ENCODE measurements at regions not wholly inside any gene's neighbourhood (a gene's known extent, or its start where the extent isn't known, plus 50 kb on each side); places are given as distances from the start of the nearest gene placed in this dataset.
"Not testable (repeated sequence)": the region's sequence is repeated elsewhere in the genome, so short reads cannot be mapped to it uniquely, and the experiment has no call there.

DNA sequence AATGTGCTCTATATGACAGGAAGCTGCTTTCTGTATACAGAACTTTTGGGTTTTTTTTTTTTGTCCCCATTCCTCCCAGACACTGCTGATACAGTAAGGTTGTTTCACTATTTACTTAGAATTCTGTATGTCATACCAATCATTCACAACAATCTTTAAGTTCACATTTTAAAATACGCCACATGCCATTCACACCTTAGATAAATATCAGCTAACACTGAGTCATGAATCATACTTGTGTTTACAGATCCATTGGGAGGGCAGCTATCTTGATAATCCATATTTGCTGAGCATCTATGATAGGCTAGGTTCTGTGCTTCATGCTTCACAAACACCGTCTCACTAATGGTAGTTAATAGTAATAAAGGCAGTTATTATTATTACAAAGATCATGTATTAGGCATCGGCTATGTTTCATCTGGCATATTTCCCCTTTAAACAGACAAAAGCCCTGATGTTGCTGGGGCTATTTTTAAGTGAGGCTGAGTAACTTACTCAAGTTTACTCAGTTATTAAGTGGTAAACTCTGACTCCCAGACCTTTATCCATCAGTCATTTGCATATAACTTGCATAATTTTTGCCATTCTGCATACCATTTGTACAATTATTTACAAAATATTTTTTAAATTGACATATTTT, 152.2 kb upstream of the HMHB1 start:
- no peak for DNase-seq

DNA sequence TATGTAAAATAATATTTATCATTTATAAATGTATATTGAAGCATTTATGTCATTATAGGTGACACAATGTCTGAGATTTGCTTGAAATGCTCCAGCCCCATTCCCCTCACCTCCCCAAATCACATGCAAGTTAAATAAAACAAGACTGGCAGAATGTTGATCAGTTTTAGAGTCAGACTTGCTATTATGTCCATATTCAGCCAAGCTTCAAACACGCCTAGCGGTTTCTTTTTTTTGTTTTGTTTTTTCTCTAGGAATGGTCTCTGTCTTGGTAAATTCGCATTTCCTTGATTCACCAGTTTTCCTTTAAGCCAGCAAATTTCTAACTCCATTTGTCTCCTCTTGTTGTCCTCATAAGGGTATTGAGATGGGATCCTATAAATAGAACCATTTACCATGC, 153.0 kb upstream of the HMHB1 start:
- DNase-seq = no peak

DNA sequence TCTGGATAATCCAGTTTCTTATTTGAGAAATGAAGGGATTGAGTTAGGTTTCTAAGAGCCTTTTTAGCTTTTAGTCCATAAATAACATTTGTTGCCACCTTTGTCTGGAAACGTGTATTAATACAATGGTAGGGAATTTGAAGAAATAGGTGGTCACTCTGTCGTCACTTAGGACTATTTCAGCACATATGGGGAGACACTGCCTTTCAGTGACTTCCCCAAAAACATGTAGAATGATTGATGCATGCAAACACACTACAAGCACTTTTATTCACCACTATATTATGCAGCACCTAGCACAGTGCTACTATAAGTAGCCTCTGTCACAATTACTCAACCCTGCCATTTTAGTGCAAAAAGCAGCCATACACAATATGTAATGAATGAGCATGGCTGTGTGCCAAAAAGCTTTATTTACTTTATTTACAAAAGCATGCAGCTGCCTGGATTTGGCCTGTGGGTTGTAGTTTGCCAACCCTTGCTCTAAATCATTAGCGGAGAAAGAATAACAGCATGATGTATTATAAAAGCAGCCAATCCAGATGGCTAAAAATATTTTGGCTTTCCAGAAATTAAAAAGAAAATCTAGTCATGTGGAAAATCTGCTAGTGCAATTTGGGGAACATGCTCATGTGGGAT, 154.2 kb upstream of the HMHB1 start:
- peak; percentile 52 for DNase-seq

DNA sequence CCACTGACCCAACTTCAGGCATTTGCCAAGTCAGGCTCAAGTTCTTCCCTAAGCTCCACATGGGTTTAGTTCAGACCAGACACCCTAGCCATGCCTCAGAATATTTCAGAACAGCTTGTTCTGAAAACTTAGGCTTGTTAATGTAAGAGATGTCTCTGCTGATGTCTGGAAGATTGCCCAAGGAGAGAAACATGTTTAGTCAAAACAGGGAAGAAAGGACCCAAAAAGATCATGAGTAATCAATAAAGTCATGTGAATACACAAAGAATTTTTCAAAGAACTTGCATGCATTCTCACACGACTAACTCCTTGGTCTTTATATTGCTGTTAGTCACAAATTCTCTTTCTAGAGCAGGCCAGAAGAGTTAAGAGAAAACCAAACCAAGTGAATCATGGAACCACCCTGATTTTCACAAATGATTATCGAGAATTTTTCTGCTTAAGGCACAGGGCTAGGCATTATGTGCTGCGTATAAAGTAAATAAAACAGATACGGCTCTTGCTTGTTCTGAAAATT, 158.1 kb upstream of the HMHB1 start:
- DNase-seq = no peak

DNA sequence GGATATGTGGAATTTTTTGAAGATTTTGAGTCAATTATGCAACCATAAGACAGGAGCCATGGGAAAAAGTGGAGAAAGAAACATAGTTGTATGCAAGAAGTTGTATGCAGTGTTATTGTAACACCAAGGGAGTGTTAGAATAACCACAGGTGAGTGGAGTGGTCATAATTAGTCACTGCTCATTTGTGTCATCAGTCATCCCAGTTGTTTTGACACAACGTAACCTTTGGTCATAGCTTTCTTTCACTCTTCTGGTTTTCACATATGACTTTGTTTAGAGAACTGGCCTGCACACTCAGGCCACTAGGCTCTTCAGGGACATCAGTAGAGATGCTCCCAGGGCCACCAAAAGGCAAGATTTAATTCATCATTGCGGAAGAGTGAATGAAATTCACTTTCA, 158.7 kb upstream of the HMHB1 start:
- no peak for DNase-seq

DNA sequence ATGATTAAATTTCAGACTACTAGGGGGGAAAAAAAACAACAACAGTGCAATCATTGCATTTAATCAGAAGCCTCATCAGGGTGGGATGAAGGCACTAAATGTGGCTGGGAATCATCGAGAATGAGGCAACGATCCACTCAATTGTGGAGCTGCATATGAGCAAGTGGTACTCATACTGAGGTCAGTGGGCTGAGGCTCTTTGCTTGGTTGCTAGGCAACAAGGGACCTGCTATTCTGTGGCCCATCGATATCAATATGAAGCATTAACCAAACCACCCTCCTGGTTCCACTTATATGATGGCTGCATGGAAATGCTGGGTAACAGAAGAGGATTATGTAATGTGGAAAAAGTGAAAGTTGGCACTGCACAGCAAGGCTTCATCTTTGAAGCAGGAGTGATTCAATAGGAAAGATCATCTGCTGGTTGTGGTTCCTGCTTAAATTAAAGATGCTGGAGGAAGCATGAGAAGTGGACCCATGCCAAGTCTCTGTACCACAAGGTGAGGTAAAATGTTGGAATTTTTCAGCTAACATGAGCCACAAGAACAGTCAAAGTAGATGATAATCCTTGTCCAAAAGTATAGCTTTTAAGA, 159.8 kb upstream of the HMHB1 start:
- DNase-seq = no peak

DNA sequence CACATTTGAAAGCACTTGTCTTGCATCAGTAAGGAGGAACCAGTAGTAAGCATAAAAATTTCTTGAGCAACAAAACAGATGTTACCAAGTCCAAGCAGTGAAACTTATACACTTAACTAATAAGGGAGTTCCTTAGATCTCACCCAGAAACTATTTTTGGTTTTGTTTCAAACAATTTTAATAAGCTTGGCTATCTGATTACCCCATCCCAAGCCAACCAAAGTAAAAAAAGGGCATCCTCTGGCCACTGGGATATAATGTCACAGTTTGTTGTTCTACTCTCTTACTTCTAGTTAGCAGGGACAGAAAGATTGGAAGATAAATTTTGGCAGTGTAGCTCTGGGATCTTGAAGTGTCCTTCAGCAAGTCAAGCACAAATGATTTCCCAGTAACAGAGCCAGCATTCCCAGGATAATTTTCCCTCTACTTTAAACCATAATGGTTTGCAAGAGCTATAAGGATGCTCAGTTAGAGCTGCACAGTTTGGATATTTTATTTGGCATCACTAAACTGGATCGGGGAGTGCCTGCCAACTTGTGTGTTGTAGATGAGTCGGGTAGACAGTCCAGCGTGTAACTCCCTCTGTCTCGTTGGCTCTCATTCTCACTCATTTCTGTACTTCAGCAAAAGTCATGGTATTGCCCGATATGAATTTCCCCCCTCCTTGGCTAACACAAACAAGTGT, 161.9 kb upstream of the HMHB1 start:
- no peak for DNase-seq

DNA sequence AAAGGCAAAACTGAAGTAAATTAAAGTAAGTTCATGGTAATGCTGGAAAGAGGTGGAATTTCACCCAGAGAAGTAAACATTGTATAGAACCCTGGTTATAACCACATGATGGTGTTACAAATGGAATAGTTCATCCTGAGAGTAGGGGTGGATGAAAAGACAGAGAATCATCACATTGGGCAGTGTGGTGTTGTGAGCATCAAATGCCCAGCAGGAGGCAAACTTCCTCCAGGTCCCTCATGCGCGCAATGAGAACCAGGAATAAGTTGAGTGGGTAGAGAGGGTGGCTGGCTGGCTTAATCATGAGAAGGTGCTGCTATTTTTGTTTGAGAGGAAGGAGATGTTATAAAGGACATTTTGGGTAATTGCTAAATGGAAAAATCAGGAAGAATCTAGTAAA, 163.3 kb upstream of the HMHB1 start:
- DNase-seq = no peak

DNA sequence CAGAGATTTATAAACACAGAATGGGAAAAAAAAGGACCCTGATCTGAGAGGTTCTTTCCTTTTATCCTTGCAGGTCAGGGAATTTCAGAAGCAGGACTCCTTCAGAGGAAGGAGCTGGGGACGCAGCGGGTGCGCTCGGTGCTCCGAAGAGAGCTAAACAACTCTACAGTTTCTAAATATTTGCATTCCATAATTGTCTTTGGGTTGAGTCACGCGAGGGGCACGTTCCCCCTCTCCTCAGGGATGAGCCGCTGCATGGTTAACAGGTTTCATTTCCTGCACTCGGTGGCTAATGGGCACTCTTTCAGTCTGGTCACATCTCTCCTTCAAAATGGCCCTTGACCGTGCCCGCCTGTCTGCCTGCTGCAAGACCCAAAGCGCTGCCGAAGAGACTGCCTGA, 165.0 kb upstream of the HMHB1 start:
- DNase-seq = no peak

DNA sequence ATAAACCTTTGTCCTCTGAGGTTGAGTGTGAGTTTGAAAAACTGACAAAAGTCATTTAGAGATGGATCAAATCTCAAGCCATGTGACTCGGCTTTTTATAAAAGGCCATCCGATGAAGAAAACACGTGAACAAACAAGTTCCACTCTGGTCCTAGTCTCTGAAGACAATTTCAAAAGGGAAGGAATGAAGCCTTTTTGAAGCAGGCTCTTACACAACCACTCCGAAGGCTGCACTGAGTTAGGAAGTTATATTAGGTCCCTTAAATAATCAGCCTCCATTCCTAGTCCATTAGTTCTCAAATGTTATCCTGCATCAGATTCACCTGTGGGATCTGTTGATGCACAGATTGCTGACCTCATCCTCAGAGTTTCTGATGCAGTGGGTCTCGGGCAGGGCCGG, 166.6 kb upstream of the HMHB1 start:
- DNase-seq = no peak

DNA sequence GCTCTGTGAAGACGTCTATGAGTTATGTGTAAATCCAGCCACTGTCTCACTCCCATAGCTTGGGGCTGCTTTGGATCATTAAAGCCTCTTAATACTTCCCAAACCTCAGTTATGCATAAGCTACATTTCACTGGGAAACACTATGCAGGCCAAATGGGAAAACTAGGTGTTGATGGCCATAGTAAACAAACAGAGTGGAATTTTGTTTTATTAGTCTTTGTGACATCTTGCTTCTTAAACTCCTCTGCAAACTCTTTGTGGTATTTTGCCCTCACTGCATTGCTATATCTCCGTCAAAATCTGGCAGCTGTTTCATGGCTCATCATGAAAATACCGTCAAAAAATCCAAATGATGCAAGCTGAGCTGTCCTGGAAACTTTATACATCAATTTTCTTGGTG, 167.2 kb upstream of the HMHB1 start:
- no peak for DNase-seq

DNA sequence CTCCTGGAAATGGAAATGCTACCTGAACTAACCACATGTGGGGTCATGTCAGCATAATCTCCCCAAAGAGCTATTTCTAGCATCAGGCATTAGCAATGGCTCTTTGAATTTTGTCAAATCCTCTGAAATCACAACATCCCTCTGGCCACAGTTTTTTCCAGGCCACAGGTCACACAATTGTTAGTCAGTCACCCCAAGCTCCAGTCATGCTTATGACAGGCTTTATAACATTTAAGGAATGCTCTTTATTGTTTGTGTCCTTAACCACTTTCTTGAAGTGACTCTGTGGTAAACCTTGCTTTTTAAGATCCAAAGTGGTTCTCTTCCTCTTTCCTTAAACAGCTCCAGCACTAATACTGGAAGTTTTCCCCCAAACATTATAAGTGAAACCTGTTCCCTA, 169.2 kb upstream of the HMHB1 start:
- peak; percentile 52 for DNase-seq

DNA sequence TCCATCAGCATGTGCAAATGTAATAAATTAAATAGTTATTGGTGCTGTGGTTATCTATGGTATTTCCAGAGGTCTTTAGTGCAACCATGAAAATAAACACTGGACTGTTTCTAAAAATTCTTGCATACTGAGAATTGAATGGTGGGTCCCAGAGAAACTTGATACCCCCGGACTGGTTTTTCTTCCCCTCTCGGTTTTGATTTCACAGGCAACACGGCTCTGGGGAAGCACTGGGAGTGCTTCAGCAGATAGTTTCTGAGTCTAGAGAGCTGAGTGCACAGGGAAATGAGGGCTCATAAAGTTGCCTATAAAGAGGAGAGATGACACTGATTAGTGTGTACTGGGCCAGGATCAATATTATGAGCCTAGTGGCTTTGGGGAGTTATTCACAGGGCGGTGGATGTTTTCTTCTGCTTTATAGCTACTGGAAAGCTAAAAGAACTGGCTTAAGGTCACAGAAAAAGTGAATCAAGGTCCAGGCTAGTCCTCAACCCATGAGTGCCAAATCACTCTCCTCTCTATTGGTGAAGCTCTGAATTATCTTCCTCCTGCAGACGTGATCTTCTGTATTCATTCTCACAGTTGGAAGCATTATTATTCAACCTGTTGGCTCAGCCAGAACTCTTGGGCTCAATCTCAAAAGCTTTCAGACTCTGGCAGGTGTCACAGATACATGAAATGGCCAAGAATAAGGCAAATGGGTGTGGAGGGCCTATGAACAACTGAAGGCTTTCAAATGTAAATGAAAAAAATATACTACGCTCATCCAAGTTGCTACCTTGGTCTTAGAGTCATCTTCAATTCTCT, 170.2 kb upstream of the HMHB1 start:
- DNase-seq = peak; percentile 38

DNA sequence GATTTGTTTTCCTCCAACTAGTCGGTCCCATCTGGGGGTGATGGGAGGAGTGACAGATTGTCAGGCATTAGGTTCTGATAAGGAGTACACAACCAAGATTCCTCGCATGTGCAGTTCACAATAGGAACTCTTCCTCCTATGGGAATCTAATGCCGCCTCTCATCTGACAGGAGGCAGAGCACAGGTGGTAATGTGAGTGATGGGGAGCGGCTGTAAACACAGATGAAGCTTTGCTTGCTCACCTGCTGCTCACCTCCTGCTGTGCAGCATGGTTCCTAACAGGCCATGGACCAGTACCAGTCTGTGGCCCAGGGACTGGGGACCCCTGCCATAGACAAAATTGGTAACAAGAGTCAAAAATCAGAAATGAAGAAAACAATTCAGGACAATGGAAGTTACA, 173.3 kb upstream of the HMHB1 start:
- no peak for DNase-seq

DNA sequence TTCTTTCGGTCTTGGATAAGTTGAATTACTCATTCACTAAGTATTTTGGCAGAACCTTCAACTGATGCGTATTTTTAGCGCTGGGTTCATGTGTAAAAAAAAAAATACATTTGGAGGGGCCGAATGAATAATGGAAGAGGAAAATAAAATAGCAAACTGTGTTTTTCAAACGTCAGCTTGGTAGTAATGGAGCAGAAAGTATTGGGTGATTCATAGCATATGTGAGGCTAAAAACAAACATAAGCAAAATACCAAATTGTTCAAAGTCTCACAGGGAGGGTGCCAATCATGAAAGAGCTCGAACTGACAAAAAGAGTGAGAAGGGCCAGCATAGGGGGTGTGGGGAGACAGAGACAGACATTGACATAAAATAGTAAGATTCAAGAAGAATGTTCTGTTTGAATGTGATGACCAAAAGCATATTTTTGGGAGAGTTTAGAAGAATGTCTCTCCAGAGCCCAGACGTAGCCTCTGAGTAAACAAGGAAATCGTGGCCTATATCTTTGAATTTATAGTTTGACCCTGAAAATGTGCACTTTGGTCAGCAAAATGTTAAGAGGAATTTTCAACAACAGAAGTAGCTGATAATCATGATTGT, 174.9 kb upstream of the HMHB1 start:
- DNase-seq = peak; percentile 84

DNA sequence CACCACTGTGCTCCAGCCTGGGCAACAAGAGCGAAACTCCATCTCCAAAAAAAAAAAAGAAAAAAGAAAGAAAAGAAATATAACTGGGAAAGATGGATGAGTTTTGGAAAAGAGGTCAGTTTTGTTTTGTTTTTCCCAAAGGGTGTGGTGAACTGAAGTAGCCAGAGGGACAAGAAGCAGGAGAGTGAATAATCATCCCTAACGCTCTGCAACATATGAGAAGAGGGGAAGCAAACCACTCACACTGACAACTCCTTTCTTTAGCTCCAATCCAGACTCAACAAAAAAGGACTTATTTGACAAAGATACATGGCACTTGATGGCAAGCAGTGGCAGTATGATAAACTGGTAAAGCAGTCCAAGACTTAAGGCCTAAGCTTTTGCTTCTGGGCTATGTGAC, 176.1 kb upstream of the HMHB1 start:
- no peak for DNase-seq

DNA sequence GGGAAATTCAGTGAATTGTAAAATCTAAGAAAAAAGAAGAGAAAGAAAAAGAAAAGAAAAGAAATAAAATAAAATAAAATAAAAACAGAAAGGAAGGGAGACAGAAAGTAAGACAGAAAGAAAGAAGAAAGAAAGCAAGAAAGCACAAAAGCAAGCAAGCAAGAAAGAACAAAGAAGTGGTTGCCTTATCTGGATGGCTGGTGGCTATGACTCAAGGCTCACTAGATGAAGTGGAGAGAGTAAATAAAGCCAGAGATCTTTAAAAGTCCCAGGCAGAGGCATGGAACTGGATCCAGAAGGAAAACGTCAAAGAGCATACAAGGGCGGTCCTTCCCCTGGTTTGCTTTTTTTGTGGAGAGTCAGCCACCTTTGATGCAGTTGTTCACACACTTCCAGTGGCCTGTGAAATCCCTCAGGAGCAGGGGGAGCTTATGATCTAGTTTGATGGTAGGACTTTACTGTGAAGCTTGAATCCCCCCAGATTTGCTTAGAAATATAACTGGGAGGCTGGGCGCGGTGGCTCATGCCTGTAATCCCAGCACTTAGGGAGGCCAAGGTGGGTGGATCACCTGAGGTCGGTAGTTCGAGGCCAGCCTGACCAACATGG, 176.7 kb upstream of the HMHB1 start:
- DNase-seq = peak; percentile 56

DNA sequence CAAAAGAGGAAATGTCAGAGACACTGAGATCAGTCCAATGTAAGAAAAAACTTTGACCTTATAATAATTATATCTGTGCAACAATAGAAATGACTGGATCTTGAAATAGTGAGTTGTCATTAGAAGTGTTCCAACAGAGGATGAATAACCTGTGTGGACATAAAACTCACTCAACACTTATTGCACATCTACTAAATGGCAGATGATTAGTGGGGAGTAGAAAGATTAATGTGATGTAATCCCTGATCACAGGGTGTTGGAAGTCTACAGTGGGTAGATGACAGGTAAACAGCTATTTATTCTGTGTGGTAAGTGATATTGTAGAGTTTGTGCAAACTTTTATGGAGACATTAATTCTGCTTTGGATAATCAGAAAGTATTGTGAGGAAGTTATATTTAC, 177.3 kb upstream of the HMHB1 start:
- DNase-seq = no peak

DNA sequence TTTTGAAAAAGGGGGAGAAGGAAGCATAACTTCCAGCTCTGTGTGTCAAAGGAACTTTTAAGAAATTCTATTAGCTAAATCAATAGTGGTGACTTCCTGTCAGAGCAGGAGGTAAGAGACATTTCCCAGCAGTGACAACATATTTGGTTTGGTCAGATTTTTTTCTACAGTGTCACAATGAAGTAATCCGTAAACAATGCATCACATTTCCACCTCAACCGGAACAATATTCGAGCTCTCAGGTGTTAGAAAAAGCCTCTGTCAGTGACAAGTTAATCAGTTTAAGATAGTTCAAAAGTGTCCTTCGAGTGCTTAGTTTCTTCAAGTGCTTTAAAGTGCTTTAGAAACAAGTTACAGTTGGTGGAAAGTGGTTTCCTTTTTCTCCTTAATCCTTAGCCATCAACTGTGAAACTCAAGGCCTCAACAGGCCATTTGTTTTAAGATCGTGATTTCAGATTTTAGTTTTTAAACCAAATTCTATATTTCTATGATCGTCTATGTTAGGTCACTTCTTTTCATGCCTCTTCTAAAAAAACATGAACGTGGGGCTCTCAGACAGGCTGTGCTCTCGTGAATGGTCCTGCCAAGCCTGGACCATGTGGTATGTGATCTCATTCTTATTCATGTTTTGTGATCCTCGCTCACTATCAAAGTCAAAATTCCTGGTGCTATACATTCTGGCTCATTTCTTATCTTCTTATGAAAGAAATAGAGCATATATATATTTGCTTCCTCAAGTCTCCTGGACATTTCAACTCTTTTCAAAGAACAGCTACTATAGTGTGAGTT, 181.9 kb upstream of the HMHB1 start:
- DNase-seq = peak; percentile 63

DNA sequence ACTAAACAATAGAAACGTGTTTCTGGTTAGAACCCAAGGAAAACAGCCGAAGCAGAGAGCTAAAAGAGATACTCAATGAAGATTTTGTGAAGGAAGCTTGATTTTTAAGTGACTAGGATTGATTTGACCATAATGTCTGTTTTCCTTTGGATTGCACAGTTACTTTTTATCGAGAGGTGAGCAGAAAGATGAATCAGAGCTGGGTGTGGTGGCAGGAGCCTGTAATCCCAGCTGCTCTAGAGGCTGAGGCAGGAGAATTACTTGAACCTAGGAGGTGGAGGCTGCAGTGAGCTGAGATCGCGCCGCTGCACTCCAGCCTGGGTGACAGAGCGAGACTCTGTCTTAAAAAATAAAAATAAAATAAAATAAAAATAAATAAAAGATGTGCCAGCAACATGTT, 186.9 kb upstream of the HMHB1 start:
- not testable (repeated sequence) for DNase-seq

DNA sequence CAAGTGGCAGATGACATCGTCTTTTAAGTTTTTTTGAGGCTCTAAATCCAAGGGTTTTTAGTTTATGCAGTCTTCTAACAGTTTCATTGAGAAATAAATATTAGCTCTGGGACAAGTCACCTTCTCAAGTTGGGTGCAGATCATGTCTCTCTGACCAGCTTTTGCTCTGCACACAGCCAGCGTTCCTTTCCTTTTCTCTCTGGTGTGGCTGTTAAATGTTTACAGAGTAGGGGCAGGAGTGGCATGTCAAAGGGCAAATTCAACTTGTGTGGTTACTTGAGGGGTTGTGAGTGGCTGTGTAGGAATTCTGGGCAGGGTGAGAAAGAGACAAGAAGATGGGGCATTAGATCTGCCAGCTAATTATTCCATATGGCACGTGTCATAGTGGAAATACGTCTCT, 187.5 kb upstream of the HMHB1 start:
- peak; percentile 25 for DNase-seq

Data from fibroblast of skin of back (primary cell).